HEK293 (cell line): ENCODE measurements at regions not wholly inside any gene's neighbourhood (a gene's known extent, or its start where the extent isn't known, plus 50 kb on each side); places are given as distances from the start of the nearest gene placed in this dataset.

Source experiments
- CTCF ChIA-PET: fragments of 350-600 bp; formaldehyde crosslinking; extraction: SDS; loops from one replicate; lab custom pipeline; 2021; ENCODE audit warnings: antibody characterized with exemption; lab: Yijun Ruan, JAX
- POLR2A ChIA-PET: fragments of 300-600 bp; formaldehyde crosslinking; extraction: SDS; loops from one replicate; lab custom pipeline; 2020; ENCODE audit warnings: antibody characterized with exemption, inconsistent platforms; lab: Yijun Ruan, JAX
- H3K27ac ChIP-seq: fragments of 200-500 bp; sonication (Bioruptor generic); 2 replicates; pipeline ENCODE4 v1.5.1; 2014; ENCODE audit warnings: low read depth, low read length, control low read depth, inconsistent platforms; ENCODE audit errors: extremely low read depth
- H3K36me3 ChIP-seq, 2 experiments: fragments of 200-500 bp in 1 of 2; sonication (Bioruptor generic) in 1 of 2; 1 replicate in 1 of 2; 2 replicates in 1 of 2; pipeline ENCODE4 v1.5.1; 2014 to 2017; ENCODE audit warnings: inconsistent platforms in 2 of 2, low read length in 2 of 2; ENCODE audit not compliant: control insufficient read depth in 2 of 2, insufficient read depth in 1 of 2
- H3K4me1 ChIP-seq: fragments of 200-500 bp; sonication (Bioruptor generic); 2 replicates; pipeline ENCODE4 v1.5.1; 2014; ENCODE audit warnings: mild to moderate bottlenecking, low read length, inconsistent platforms; ENCODE audit not compliant: control insufficient read depth, insufficient read depth
- H3K4me3 ChIP-seq: 2 replicates; pipeline ENCODE4 v1.5.1; 2011; ENCODE audit warnings: low read depth, mild to moderate bottlenecking, control low read depth, low read length, moderate library complexity
- H3K9me3 ChIP-seq: fragments of 200-500 bp; sonication (Bioruptor generic); 2 replicates; pipeline ENCODE4 v1.5.1; 2014; ENCODE audit warnings: low read depth, low read length, inconsistent platforms; ENCODE audit not compliant: control insufficient read depth, insufficient read depth
- GFI1B ChIP-seq: fragments of 450-650 bp; formaldehyde crosslinking; IDR thresholded peaks from 2 replicates; pipeline ENCODE4 v1.5.1; 2016; ENCODE audit warnings: missing biosample characterization, missing genetic modification characterization
- KLF9 ChIP-seq: fragments of 450-650 bp; formaldehyde crosslinking; IDR thresholded peaks from 2 replicates; pipeline ENCODE4 v1.5.1; 2016; ENCODE audit warnings: missing biosample characterization, missing genetic modification characterization, low read depth
- REPIN1 ChIP-seq: fragments of 450-650 bp; formaldehyde crosslinking; IDR thresholded peaks from 2 replicates; pipeline ENCODE4 v1.5.1; 2017; ENCODE audit warnings: missing biosample characterization, missing genetic modification characterization, low read depth
- ZBTB1 ChIP-seq: fragments of 450-650 bp; formaldehyde crosslinking; IDR thresholded peaks from 2 replicates; pipeline ENCODE4 v1.5.1; 2016; ENCODE audit warnings: missing biosample characterization, missing genetic modification characterization
- ZBTB21 ChIP-seq: fragments of 450-650 bp; formaldehyde crosslinking; IDR thresholded peaks from 2 replicates; pipeline ENCODE4 v1.5.1; 2017; ENCODE audit warnings: missing biosample characterization, missing genetic modification characterization
- ZFHX2 ChIP-seq: fragments of 450-650 bp; formaldehyde crosslinking; conservative IDR thresholded peaks from 2 replicates; pipeline ENCODE4 v1.5.1; 2016; ENCODE audit warnings: missing biosample characterization, missing genetic modification characterization
- ZNF133 ChIP-seq: fragments of 450-650 bp; formaldehyde crosslinking; IDR thresholded peaks from 2 replicates; pipeline ENCODE4 v1.5.1; 2016; ENCODE audit warnings: missing biosample characterization, missing genetic modification characterization
- ZNF169 ChIP-seq: fragments of 450-650 bp; formaldehyde crosslinking; IDR thresholded peaks from 2 replicates; pipeline ENCODE4 v1.5.1; 2016; ENCODE audit warnings: missing biosample characterization, missing genetic modification characterization
- ZNF23 ChIP-seq: fragments of 450-650 bp; formaldehyde crosslinking; IDR thresholded peaks from 2 replicates; pipeline ENCODE4 v1.5.1; 2016; ENCODE audit warnings: missing biosample characterization, missing genetic modification characterization, borderline replicate concordance
- ZNF274 ChIP-seq, 2 experiments: fragments of 200-500 bp in 1 of 2; fragments of 450-650 bp in 1 of 2; sonication (Bioruptor generic) in 1 of 2; formaldehyde crosslinking in 1 of 2; IDR thresholded peaks; 2 replicates each; pipeline versions ENCODE4 v1.5.1 to v1.6.1; 2014 to 2016; ENCODE audit warnings: borderline replicate concordance in 1 of 2, inconsistent platforms in 1 of 2, low read length in 1 of 2, missing biosample characterization in 1 of 2, missing genetic modification characterization in 1 of 2
- ZNF302 ChIP-seq: fragments of 450-650 bp; formaldehyde crosslinking; IDR thresholded peaks from 2 replicates; pipeline ENCODE4 v1.5.1; 2016; ENCODE audit warnings: missing biosample characterization, missing genetic modification characterization, low read depth
- ZNF341 ChIP-seq: fragments of 450-650 bp; formaldehyde crosslinking; IDR thresholded peaks from 2 replicates; pipeline ENCODE4; 2016; ENCODE audit warnings: low read depth, missing biosample characterization, missing genetic modification characterization
- ZNF394 ChIP-seq: fragments of 450-650 bp; formaldehyde crosslinking; IDR thresholded peaks from 2 replicates; pipeline ENCODE4 v1.5.1; 2016; ENCODE audit warnings: missing biosample characterization, missing genetic modification characterization, mild to moderate bottlenecking, moderate library complexity, borderline replicate concordance
- ZNF404 ChIP-seq: fragments of 450-650 bp; formaldehyde crosslinking; IDR thresholded peaks from 2 replicates; pipeline ENCODE4 v1.5.1; 2017; ENCODE audit warnings: missing biosample characterization, missing genetic modification characterization
- ZNF426 ChIP-seq: fragments of 450-650 bp; formaldehyde crosslinking; IDR thresholded peaks from 2 replicates; pipeline ENCODE4 v1.5.1; 2017; ENCODE audit warnings: missing biosample characterization, missing genetic modification characterization, mild to moderate bottlenecking, inconsistent platforms, moderate library complexity
- ZNF571 ChIP-seq: fragments of 450-650 bp; formaldehyde crosslinking; IDR thresholded peaks from 2 replicates; pipeline ENCODE4 v1.5.0; 2017; ENCODE audit warnings: missing biosample characterization, missing genetic modification characterization
- ZNF585B ChIP-seq: fragments of 450-650 bp; formaldehyde crosslinking; IDR thresholded peaks from 2 replicates; pipeline ENCODE4 v1.5.1; 2016; ENCODE audit warnings: missing biosample characterization, missing genetic modification characterization
- ZNF658 ChIP-seq: fragments of 450-650 bp; formaldehyde crosslinking; IDR thresholded peaks from 2 replicates; pipeline ENCODE4; 2016; ENCODE audit warnings: missing biosample characterization, missing genetic modification characterization
- ZNF837 ChIP-seq: fragments of 450-650 bp; formaldehyde crosslinking; IDR thresholded peaks from 2 replicates; pipeline ENCODE4 v1.5.1; 2016; ENCODE audit warnings: missing biosample characterization, missing genetic modification characterization
- ZSCAN30 ChIP-seq: fragments of 450-650 bp; IDR thresholded peaks from 2 replicates; pipeline ENCODE4 v1.5.1; 2018; ENCODE audit warnings: missing biosample characterization, mild to moderate bottlenecking, missing genetic modification characterization, moderate library complexity
- ZXDB ChIP-seq: fragments of 450-650 bp; formaldehyde crosslinking; IDR thresholded peaks from 2 replicates; pipeline ENCODE4 v1.5.1; 2016; ENCODE audit warnings: missing biosample characterization, missing genetic modification characterization
- TF ChIP-seq, protein P1 (sequence below): fragments of 450-650 bp; formaldehyde crosslinking; IDR thresholded peaks from 2 replicates; pipeline ENCODE4 v1.5.1; 2016; ENCODE audit warnings: missing biosample characterization, missing genetic modification characterization
- TF ChIP-seq, protein P2 (sequence below): fragments of 450-650 bp; formaldehyde crosslinking; IDR thresholded peaks from 2 replicates; pipeline ENCODE4 v1.5.1; 2017; ENCODE audit warnings: missing biosample characterization, missing genetic modification characterization

DNA sequence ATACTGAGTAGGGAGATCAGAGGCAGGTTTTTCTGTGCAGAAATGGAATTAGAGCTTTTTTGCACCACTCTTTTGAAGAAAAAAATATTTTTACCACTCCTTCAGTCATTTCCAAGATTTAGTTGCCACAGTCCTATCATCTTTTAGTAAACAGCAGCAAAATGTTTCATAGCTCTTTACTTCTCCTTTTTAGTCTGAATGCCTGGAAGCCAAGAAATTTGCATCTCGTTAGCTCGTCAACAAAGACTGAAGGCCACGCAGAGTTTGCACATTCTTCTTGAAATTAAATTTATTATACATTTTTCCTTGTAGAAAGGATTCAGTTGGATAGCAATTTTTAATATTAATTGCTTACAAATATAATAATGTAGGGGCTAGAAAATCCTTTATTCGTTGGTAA is 544.5 kb upstream of the ATP2B1 start:
- no peak overlapping the region for H3K4me3 ChIP-seq
- H3K9me3 ChIP-seq, result no peaks in the 10 kb centered on the region
- no peaks in the 10 kb centered on the region for H3K4me1 ChIP-seq
- ChIA-PET POLR2A (no interaction called here), CTCF (no interaction called here)
- H3K36me3 ChIP-seq, result no peaks in the 10 kb centered on the region
- TF ChIP-seq GFI1B (no peak), ZNF837 (tag by site-specific recombination) (no peak), ZNF341 (tag by site-specific recombination) (no peak), ZNF169 (tag by site-specific recombination) (no peak)
- H3K27ac ChIP-seq, result no peak overlapping the region

DNA sequence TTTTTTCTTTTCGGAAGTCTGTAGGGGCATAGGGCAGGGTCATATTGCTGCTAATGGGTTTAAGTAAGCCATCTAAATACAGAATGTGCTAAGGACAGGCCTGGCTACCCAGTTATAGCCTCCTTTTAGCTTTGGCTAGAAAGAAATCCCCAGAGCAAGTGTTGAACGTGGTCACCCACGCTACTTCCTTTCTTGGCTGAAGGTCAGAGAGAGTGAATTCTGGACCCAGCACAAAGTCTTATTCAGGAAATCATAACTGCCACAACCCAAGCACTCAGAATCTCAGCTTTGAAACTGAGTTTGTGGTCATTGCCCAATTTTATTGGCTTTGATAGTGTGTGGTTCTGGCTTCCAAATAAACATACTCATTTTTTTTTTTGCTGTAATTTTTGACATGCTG is 542.1 kb upstream of the ATP2B1 start:
- Histone ChIP-seq H3K9me3 (no peaks in the 10 kb centered on the region), H3K4me3 (no peak overlapping the region), H3K27ac (no peak overlapping the region), H3K4me1 (no peaks in the 10 kb centered on the region), H3K36me3 (no peaks in the 10 kb centered on the region)
- TF ChIP-seq ZSCAN30 (tag by site-specific recombination), result no peak
- TF ChIP-seq ZNF658 (tag by site-specific recombination), result no peak
- TF ChIP-seq, protein P1, sequence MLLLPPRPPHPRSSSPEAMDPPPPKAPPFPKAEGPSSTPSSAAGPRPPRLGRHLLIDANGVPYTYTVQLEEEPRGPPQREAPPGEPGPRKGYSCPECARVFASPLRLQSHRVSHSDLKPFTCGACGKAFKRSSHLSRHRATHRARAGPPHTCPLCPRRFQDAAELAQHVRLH (tag by site-specific recombination), result no peak
- no peak for TF ChIP-seq ZBTB1 (tag by site-specific recombination)
- TF ChIP-seq ZNF571 (tag by site-specific recombination), result no peak
- TF ChIP-seq ZNF133 (tag by site-specific recombination), result no peak
- TF ChIP-seq KLF9 (tag by site-specific recombination), result no peak
- TF ChIP-seq ZFHX2 (tag by site-specific recombination), result no peak
- TF ChIP-seq ZNF585B (tag by site-specific recombination), result no peak
- no peak for TF ChIP-seq ZBTB21 (tag by site-specific recombination)
- CTCF ChIA-PET, result interaction anchor here (0.6 kb wide), 1 partner anchor 695 kb away, joined by 3 read pairs; no protein-coding TSS in a partner anchor
- POLR2A ChIA-PET, result no interaction called here

DNA sequence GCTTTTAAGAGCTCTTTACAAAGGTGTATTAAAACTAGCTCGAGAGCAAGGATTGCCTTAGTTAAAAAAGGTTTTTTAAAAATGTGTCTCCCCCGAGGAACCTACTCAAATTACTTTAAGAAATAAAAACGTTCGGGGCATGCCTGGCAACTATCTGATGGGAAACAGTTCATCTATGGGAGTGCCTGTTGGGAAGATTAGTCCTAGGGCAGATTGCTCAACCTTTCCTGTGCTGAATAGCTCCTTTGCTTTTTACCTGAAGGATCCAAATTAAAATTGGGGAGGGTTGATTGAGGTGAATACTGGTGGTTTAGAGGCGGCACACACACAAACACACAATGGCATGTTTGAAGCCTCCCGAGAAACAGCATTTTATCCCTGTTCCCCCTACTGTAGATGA is 541.4 kb upstream of the ATP2B1 start:
- no peaks in the 10 kb centered on the region for H3K4me1 ChIP-seq
- H3K27ac ChIP-seq, result no peak overlapping the region
- ChIA-PET CTCF (interaction anchor here (0.6 kb wide), 1 partner anchor 374 kb away, joined by 3 read pairs; no protein-coding TSS in a partner anchor), POLR2A (no interaction called here)
- H3K36me3 ChIP-seq, result no peaks in the 10 kb centered on the region
- H3K9me3 ChIP-seq, result no peaks in the 10 kb centered on the region
- no peak for TF ChIP-seq ZBTB21 (tag by site-specific recombination)
- no peak for TF ChIP-seq REPIN1 (tag by site-specific recombination)
- no peak for TF ChIP-seq ZNF23
- TF ChIP-seq ZNF169 (tag by site-specific recombination), result no peak
- TF ChIP-seq ZNF394 (tag by site-specific recombination), result no peak
- no peak for TF ChIP-seq ZXDB (tag by site-specific recombination)
- TF ChIP-seq, protein P2, sequence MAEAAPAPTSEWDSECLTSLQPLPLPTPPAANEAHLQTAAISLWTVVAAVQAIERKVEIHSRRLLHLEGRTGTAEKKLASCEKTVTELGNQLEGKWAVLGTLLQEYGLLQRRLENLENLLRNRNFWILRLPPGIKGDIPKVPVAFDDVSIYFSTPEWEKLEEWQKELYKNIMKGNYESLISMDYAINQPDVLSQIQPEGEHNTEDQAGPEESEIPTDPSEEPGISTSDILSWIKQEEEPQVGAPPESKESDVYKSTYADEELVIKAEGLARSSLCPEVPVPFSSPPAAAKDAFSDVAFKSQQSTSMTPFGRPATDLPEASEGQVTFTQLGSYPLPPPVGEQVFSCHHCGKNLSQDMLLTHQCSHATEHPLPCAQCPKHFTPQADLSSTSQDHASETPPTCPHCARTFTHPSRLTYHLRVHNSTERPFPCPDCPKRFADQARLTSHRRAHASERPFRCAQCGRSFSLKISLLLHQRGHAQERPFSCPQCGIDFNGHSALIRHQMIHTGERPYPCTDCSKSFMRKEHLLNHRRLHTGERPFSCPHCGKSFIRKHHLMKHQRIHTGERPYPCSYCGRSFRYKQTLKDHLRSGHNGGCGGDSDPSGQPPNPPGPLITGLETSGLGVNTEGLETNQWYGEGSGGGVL (tag by site-specific recombination), result no peak
- no peak for TF ChIP-seq ZNF302 (tag by site-specific recombination)
- TF ChIP-seq ZNF426, result no peak
- no peak for TF ChIP-seq ZNF404
- no peak for TF ChIP-seq ZNF274 (IDR thresholded peaks at IDR 0.05; ENCODE audit: low read length)
- TF ChIP-seq ZNF274 (tag by site-specific recombination; IDR thresholded peaks at IDR 0.05; ENCODE audit: borderline replicate concordance), result no peak
- no peak overlapping the region for H3K4me3 ChIP-seq
